ENCODE measurements at regions not wholly inside any gene's neighbourhood (a gene's known extent, or its start where the extent isn't known, plus 50 kb on each side); places are given as distances from the start of the nearest gene placed in this dataset.

- Histone ChIP-seq H2AFZ (ENCODE audit: low read length) (no peak overlapping the region), H3K27ac (ENCODE audit: insufficient read depth, low read length) (no peak overlapping the region)
- TF ChIP-seq EZH2 (IDR thresholded peaks at IDR 0.05; ENCODE audit: low read length, missing control alignments) (no peak), CTCF (conservative IDR thresholded peaks at IDR 0.05 in 1 of 2, IDR thresholded peaks at IDR 0.05 in 1 of 2; ENCODE audit: low read depth in 1 of 2, low read length in 2 of 2) (no peak)
Measured at GRCh38 chr13:40207001-40207478, 459.4 kb downstream of the FOXO1 start.

GRCh38 chr13:40208517-40208916 lies 457.9 kb downstream of the FOXO1 start:
- Histone ChIP-seq H3K27ac (ENCODE audit: insufficient read depth, low read length) (no peak overlapping the region), H3K9ac (ENCODE audit: insufficient read depth, low read length) (no peak overlapping the region), H3K36me3 (ENCODE audit: control insufficient read depth, insufficient read depth, low read length) (no peaks in the 10 kb centered on the region), H4K20me1 (ENCODE audit: control insufficient read depth, extremely low read depth, insufficient read depth, low read length) (no peaks in the 10 kb centered on the region), H2AFZ (ENCODE audit: low read length) (no peak overlapping the region), H3K4me1 (ENCODE audit: control insufficient read depth, extremely low read depth, insufficient read depth, low read length) (no peaks in the 10 kb centered on the region), H3K4me2 (ENCODE audit: extremely low read depth, insufficient read depth, low read length) (no peak overlapping the region), H3K9me3 (ENCODE audit: control insufficient read depth, insufficient read depth, low read depth, low read length) (no peaks in the 10 kb centered on the region), H3K79me2 (ENCODE audit: control insufficient read depth, insufficient read depth, low read length) (no peaks in the 10 kb centered on the region), H3K4me3 (replicated peaks in 1 of 4; ENCODE audit: control extremely low read depth in 1 of 4, insufficient read depth in 1 of 4, low read depth in 3 of 4, low read length in 4 of 4) (no peak overlapping the region), H3K27me3 (ENCODE audit: control insufficient read depth, insufficient read depth, low read length) (no peaks in the 10 kb centered on the region)
- no peak for DNase-seq (ENCODE audit: low read depth in 2 of 2)
- TF ChIP-seq CTCF (conservative IDR thresholded peaks at IDR 0.05 in 1 of 2, IDR thresholded peaks at IDR 0.05 in 1 of 2; ENCODE audit: low read depth in 1 of 2, low read length in 2 of 2) (no peak), EZH2 (IDR thresholded peaks at IDR 0.05; ENCODE audit: low read length, missing control alignments) (no peak)

More at GRCh38 chr13:40207001-40207478, 459.4 kb downstream of the FOXO1 start:
- Histone ChIP-seq H3K4me1 (ENCODE audit: control insufficient read depth, extremely low read depth, insufficient read depth, low read length) (no peaks in the 10 kb centered on the region), H3K9me3 (ENCODE audit: control insufficient read depth, insufficient read depth, low read depth, low read length) (no peaks in the 10 kb centered on the region), H3K36me3 (ENCODE audit: control insufficient read depth, insufficient read depth, low read length) (no peaks in the 10 kb centered on the region), H3K9ac (ENCODE audit: insufficient read depth, low read length) (no peak overlapping the region), H3K4me3 (replicated peaks in 1 of 4; ENCODE audit: control extremely low read depth in 1 of 4, insufficient read depth in 1 of 4, low read depth in 3 of 4, low read length in 4 of 4) (no peak overlapping the region), H3K27me3 (ENCODE audit: control insufficient read depth, insufficient read depth, low read length) (no peaks in the 10 kb centered on the region), H4K20me1 (ENCODE audit: control insufficient read depth, extremely low read depth, insufficient read depth, low read length) (no peaks in the 10 kb centered on the region), H3K4me2 (ENCODE audit: extremely low read depth, insufficient read depth, low read length) (no peak overlapping the region), H3K79me2 (ENCODE audit: control insufficient read depth, insufficient read depth, low read length) (no peaks in the 10 kb centered on the region)
- DNase-seq (ENCODE audit: low read depth in 2 of 2) = no peak

GRCh38 chr13:40210865-40211585 lies 455.4 kb downstream of the FOXO1 start:
- Histone ChIP-seq H2AFZ (ENCODE audit: low read length) (no peak overlapping the region), H4K20me1 (ENCODE audit: control insufficient read depth, extremely low read depth, insufficient read depth, low read length) (no peaks in the 10 kb centered on the region), H3K27ac (ENCODE audit: insufficient read depth, low read length) (no peak overlapping the region), H3K4me3 (replicated peaks in 1 of 4; ENCODE audit: control extremely low read depth in 1 of 4, insufficient read depth in 1 of 4, low read depth in 3 of 4, low read length in 4 of 4) (no peak overlapping the region), H3K79me2 (ENCODE audit: control insufficient read depth, insufficient read depth, low read length) (no peaks in the 10 kb centered on the region), H3K27me3 (ENCODE audit: control insufficient read depth, insufficient read depth, low read length) (no peaks in the 10 kb centered on the region), H3K36me3 (ENCODE audit: control insufficient read depth, insufficient read depth, low read length) (no peaks in the 10 kb centered on the region), H3K9ac (ENCODE audit: insufficient read depth, low read length) (no peak overlapping the region), H3K9me3 (ENCODE audit: control insufficient read depth, insufficient read depth, low read depth, low read length) (no peaks in the 10 kb centered on the region), H3K4me2 (ENCODE audit: extremely low read depth, insufficient read depth, low read length) (no peak overlapping the region), H3K4me1 (ENCODE audit: control insufficient read depth, extremely low read depth, insufficient read depth, low read length) (no peaks in the 10 kb centered on the region)
- no peak for DNase-seq (ENCODE audit: low read depth in 2 of 2)
- no peak for TF ChIP-seq CTCF (conservative IDR thresholded peaks at IDR 0.05 in 1 of 2, IDR thresholded peaks at IDR 0.05 in 1 of 2; ENCODE audit: low read depth in 1 of 2, low read length in 2 of 2)
- TF ChIP-seq EZH2 (IDR thresholded peaks at IDR 0.05; ENCODE audit: low read length, missing control alignments) = no peak

Measured in fibroblast of lung (primary cell).